DMS114 treated with DMSO at 0.1 percent for 48 hours (cell line): ENCODE measurements at regions not wholly inside any gene's neighbourhood (a gene's known extent, or its start where the extent isn't known, plus 50 kb on each side); places are given as distances from the start of the nearest gene placed in this dataset.
A peak's percentile ranks its signal among the peaks of the same experiment; 100 is the strongest.

Experiments
- DNase-seq: peaks from one replicate; lab custom pipeline; 2025; ENCODE audit not compliant: unreplicated experiment; lab: John Stamatoyannopoulos, UW

GRCh38 chr17:55635253-55635914 lies 87.3 kb downstream of the TMEM100 start:
- no peak for DNase-seq

GRCh38 chr17:55634702-55635101 lies 88.0 kb downstream of the TMEM100 start:
- DNase-seq: no peak

GRCh38 chr17:55632893-55633292 lies 89.8 kb downstream of the TMEM100 start:
- no peak for DNase-seq

GRCh38 chr17:55632236-55632635 lies 90.4 kb downstream of the TMEM100 start:
- DNase-seq: no peak

GRCh38 chr17:55629995-55630394 lies 92.7 kb downstream of the TMEM100 start:
- DNase-seq: no peak

GRCh38 chr17:55625521-55625920 lies 97.1 kb downstream of the TMEM100 start:
- DNase-seq: no peak

GRCh38 chr17:55624772-55625433 lies 97.8 kb downstream of the TMEM100 start:
- DNase-seq: no peak

GRCh38 chr17:55622547-55622946 lies 100.1 kb downstream of the TMEM100 start:
- DNase-seq: no peak

GRCh38 chr17:55620945-55621344 lies 101.7 kb downstream of the TMEM100 start:
- DNase-seq: no peak

GRCh38 chr17:55620023-55620422 lies 102.6 kb downstream of the TMEM100 start:
- no peak for DNase-seq

- no peak for DNase-seq
Observed at GRCh38 chr17:55617441-55617840, 105.2 kb downstream of the TMEM100 start.

- DNase-seq: no peak
Observed at GRCh38 chr17:55614061-55614460, 102.8 kb upstream of the SMIM36 start.

GRCh38 chr17:55612691-55613141 lies 101.5 kb upstream of the SMIM36 start:
- DNase-seq: no peak

GRCh38 chr17:55607731-55608341 lies 96.6 kb upstream of the SMIM36 start:
- no peak for DNase-seq

- DNase-seq: no peak
Observed at GRCh38 chr17:55606488-55606815, 95.2 kb upstream of the SMIM36 start.

- DNase-seq: no peak
Observed at GRCh38 chr17:55605705-55606487, 94.6 kb upstream of the SMIM36 start.

- peak; percentile 54 for DNase-seq
Observed at GRCh38 chr17:55601874-55602364, 90.7 kb upstream of the SMIM36 start.

- DNase-seq: no peak
Observed at GRCh38 chr17:55598495-55598894, 87.2 kb upstream of the SMIM36 start.

GRCh38 chr17:55588446-55589242 lies 77.4 kb upstream of the SMIM36 start:
- no peak for DNase-seq

GRCh38 chr17:55587608-55588139 lies 76.4 kb upstream of the SMIM36 start:
- DNase-seq: no peak
